Lung (tissue), 11 donors: ENCODE measurements at regions not wholly inside any gene's neighbourhood (a gene's known extent, or its start where the extent isn't known, plus 50 kb on each side); places are given as distances from the start of the nearest gene placed in this dataset.

ENCODE experiments used
- ATAC-seq: fragments of 200-7000 bp; cut with Tn5 transposase; one replicate; pipeline ENCODE4 v1.9.1; 2020; ENCODE audit warnings: moderate number of reproducible peaks; ENCODE audit not compliant: insufficient read depth, low FRiP score
- DNase-seq, 3 donors: peaks; one replicate each; pipeline ENCODE4 v3.0.0-alpha.2; 2013 to 2017
- H3K27ac ChIP-seq, 2 donors: one replicate each; pipeline ENCODE4 v1.5.1; 2013; ENCODE audit warnings: mild to moderate bottlenecking in 2 of 2, moderate library complexity in 2 of 2, control low read depth in 1 of 2, inconsistent platforms in 1 of 2, low read depth in 1 of 2, low read length in 1 of 2
- H3K27me3 ChIP-seq, 3 donors: one replicate each; pipeline ENCODE4 v1.5.1; 2013; ENCODE audit warnings: low read length in 2 of 3; ENCODE audit not compliant: control insufficient read depth in 3 of 3, insufficient read depth in 3 of 3
- H3K36me3 ChIP-seq, 4 donors: one replicate each; pipeline ENCODE4 v1.5.1; 2013; ENCODE audit warnings: low read length in 4 of 4, mild to moderate bottlenecking in 1 of 4, moderate library complexity in 1 of 4; ENCODE audit not compliant: control insufficient read depth in 4 of 4, insufficient read depth in 4 of 4
- H3K4me1 ChIP-seq, 5 donors: one replicate each; pipeline ENCODE4 v1.5.1; 2013; ENCODE audit warnings: low read length in 5 of 5, mild to moderate bottlenecking in 2 of 5, moderate library complexity in 1 of 5; ENCODE audit not compliant: control insufficient read depth in 5 of 5, insufficient read depth in 5 of 5
- H3K4me3 ChIP-seq: one replicate; pipeline ENCODE4 v1.5.1; 2013; ENCODE audit warnings: mild to moderate bottlenecking, control low read depth, moderate library complexity
- H3K9ac ChIP-seq, 2 donors: one replicate each; pipeline ENCODE4 v1.5.1; 2013; ENCODE audit warnings: low read length in 2 of 2, control low read depth in 1 of 2; ENCODE audit not compliant: insufficient read depth in 1 of 2
- H3K9me3 ChIP-seq, 4 donors: one replicate each; pipeline ENCODE4 v1.5.1; 2013; ENCODE audit warnings: low read length in 3 of 4, mild to moderate bottlenecking in 1 of 4, moderate library complexity in 1 of 4; ENCODE audit not compliant: control insufficient read depth in 4 of 4, insufficient read depth in 3 of 4
- WGBS, 2 donors: extraction: QIAGEN DNeasy Blood & Tissue Kit; methylation state at CpG; one replicate each; pipeline ENCODE4 v1.1.7; 2013; 5-methylcytosine and 5-hydroxymethylcytosine counted together
- TF ChIP-seq, protein P1 (sequence below): IDR thresholded peaks from 2 replicates; pipeline ENCODE4 v1.5.1; 2012; ENCODE audit warnings: mild to moderate bottlenecking; ENCODE audit errors: control extremely low read depth, extremely low read depth
- donor health status: control.
- donor health status: control.
- donor health status: Bipolar disorder and iron deficiency.
- donor health status: healthy.
- donor health status: DM: yes; HTN: yes; CAD: no.

DNA sequence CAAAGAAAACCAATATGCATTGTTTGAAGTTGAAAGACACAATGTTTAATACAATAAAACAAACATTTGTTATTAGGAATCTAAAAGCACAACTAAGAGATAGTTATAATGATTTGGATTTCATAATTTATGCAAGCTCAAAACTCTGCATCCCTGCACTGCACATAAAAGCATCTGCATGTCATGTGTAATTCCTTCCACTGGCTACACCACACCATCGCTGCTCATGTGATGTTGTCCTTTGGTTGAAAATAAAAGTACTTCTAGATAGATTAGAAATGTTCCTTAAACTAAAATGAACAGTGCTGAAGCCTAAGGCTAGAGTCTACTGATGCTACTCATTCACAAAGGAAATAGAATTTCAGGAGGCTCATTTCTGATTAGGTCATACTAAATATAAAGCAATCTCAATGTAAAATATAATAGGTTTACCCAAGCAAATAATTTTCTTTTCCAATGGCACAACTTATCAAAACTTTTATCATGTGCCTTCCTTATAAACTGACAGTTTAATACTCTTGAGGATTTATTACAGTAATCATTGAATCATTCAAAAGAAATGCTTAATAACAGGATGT is 130.8 kb upstream of the DKK2 start:
- H3K27ac ChIP-seq: no peak overlapping the region
- no peak for ATAC-seq
- H3K4me3 ChIP-seq: no peak overlapping the region
- 87 to 95% methylated on average over 1 of the region's 1 CpG for WGBS, 2 donors
- DNase-seq: no peak
- peaks cover 0 to 3% (median 0%) of the 10 kb centered on the region in 4 donors for H3K9me3 ChIP-seq
- H3K27me3 ChIP-seq: no peaks in the 10 kb centered on the region
- TF ChIP-seq, protein P1, sequence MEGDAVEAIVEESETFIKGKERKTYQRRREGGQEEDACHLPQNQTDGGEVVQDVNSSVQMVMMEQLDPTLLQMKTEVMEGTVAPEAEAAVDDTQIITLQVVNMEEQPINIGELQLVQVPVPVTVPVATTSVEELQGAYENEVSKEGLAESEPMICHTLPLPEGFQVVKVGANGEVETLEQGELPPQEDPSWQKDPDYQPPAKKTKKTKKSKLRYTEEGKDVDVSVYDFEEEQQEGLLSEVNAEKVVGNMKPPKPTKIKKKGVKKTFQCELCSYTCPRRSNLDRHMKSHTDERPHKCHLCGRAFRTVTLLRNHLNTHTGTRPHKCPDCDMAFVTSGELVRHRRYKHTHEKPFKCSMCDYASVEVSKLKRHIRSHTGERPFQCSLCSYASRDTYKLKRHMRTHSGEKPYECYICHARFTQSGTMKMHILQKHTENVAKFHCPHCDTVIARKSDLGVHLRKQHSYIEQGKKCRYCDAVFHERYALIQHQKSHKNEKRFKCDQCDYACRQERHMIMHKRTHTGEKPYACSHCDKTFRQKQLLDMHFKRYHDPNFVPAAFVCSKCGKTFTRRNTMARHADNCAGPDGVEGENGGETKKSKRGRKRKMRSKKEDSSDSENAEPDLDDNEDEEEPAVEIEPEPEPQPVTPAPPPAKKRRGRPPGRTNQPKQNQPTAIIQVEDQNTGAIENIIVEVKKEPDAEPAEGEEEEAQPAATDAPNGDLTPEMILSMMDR: no peak
- H3K9ac ChIP-seq: no peak overlapping the region
- no peaks in the 10 kb centered on the region for H3K4me1 ChIP-seq
- H3K36me3 ChIP-seq: no peaks in the 10 kb centered on the region

DNA sequence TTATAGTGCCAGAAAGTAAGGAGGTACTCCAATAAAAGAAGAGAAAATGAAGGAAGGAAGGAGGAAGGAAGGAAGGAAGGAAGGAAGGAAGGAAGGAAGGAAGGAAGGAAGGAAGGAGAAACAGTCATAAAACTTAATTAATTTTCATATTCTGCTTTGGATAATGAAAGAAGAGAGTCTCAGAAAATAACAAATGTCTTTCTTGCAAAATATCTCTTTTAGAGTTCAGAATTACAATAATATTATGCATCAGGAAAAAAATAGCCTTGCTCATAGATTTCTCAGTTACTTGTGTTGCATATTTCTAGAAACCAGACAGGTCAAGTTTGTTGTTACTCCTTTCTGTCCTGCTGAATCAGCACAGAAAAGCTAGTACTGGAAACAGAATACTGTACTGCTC is 130.1 kb upstream of the DKK2 start:
- no peak overlapping the region for H3K9ac ChIP-seq
- no peak for DNase-seq
- no peaks in the 10 kb centered on the region for H3K36me3 ChIP-seq
- no peaks in the 10 kb centered on the region for H3K4me1 ChIP-seq
- no peak for ATAC-seq
- TF ChIP-seq, protein P1: no peak
- H3K4me3 ChIP-seq: no peak overlapping the region
- H3K27me3 ChIP-seq: no peaks in the 10 kb centered on the region
- H3K9me3 ChIP-seq: peaks cover 0 to 3% (median 0%) of the 10 kb centered on the region in 4 donors
- H3K27ac ChIP-seq: no peak overlapping the region

DNA sequence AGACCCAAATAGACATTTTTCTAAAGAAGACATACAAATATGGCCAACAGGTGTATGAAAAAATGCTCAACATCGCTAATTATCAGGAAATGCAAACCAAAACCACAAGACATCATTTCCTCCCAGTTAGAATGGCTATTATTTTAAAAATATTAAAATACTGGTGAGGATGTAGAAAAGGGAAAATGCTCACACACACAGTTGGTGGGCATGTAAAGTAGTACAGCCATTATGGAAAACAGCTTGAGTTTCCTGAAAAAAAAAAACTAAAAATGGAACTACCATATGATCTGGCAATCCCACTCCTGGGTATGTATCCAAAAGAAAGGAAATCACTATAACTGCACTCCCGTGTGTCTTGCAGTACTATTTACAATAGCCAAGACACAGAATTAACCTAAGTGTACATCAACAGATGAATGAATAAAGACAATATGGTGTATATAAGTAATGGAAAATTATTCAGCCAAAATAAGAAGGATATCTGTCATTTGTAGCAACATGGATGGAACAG is 128.9 kb upstream of the DKK2 start:
- Histone ChIP-seq H3K9ac (no peak overlapping the region), H3K27me3 (no peaks in the 10 kb centered on the region), H3K36me3 (no peaks in the 10 kb centered on the region), H3K27ac (no peak overlapping the region), H3K4me1 (no peaks in the 10 kb centered on the region), H3K4me3 (no peak overlapping the region), H3K9me3 (peaks cover 0 to 3% (median 0%) of the 10 kb centered on the region in 4 donors)
- no peak for DNase-seq
- WGBS, 2 donors: 65 to 68% methylated on average over 2 of the region's 2 CpGs
- TF ChIP-seq, protein P1: no peak
- ATAC-seq: no peak

DNA sequence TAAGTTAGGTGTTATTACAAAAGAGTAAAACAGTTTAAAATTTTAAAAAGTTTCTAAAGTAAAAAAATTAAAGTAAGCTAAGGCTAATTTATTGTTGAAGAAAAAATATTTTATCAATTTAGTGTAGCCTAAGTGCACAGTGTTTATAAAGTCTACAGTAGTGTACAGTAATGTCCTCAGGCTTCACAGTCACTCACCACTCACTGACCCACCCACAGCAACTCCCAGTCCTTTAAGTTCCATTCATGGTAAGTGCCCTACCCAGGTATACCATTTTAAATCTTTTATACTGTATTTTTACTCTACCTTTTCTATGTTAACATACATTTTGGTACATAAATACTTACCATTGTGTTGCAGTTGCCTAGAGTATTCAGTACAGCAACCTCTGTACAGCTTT is 120.3 kb upstream of the DKK2 start:
- TF ChIP-seq, protein P1: no peak
- H3K9me3 ChIP-seq: peaks cover 0 to 4% (median 0%) of the 10 kb centered on the region in 4 donors
- H3K4me1 ChIP-seq: no peaks in the 10 kb centered on the region
- H3K36me3 ChIP-seq: no peaks in the 10 kb centered on the region
- H3K27ac ChIP-seq: no peak overlapping the region
- no peak overlapping the region for H3K4me3 ChIP-seq
- DNase-seq (no peak), ATAC-seq (no peak)
- H3K9ac ChIP-seq: no peak overlapping the region
- no peaks in the 10 kb centered on the region for H3K27me3 ChIP-seq
